ENCODE measurements at regions not wholly inside any gene's neighbourhood (a gene's known extent, or its start where the extent isn't known, plus 50 kb on each side); places are given as distances from the start of the nearest gene placed in this dataset.

DNA sequence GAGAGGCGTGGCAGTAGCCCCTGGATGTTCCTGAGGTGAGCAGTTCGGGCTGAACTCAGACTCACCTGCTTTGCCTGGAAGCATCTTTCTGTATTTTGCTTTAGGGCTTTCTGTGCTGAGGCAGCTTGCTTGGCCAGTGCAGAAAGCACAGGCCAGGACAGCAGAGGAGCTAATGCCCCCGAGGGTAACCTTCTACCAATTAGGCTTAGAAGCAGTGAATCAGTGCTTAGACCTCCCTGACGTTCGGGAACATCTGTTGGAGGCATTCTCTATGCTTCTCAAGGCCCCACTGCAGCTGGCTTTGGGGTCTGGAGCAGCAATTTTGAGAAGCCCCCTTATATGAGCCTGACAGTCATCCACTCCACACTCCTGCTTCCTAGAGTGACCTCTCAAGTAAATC lies 350.7 kb upstream of the PROK2 start:
- TF ChIP-seq CTCF (conservative IDR thresholded peaks at IDR 0.05; ENCODE audit: low read depth, low read length), result no peak
- TF ChIP-seq EZH2 (IDR thresholded peaks at IDR 0.05; ENCODE audit: borderline replicate concordance, low read depth, low read length, poor library complexity, severe bottlenecking), result no peak
